ENCODE measurements at regions not wholly inside any gene's neighbourhood (a gene's known extent, or its start where the extent isn't known, plus 50 kb on each side); places are given as distances from the start of the nearest gene placed in this dataset.
"Not testable (repeated sequence)": the region's sequence is repeated elsewhere in the genome, so short reads cannot be mapped to it uniquely, and the experiment has no call there.

DNA sequence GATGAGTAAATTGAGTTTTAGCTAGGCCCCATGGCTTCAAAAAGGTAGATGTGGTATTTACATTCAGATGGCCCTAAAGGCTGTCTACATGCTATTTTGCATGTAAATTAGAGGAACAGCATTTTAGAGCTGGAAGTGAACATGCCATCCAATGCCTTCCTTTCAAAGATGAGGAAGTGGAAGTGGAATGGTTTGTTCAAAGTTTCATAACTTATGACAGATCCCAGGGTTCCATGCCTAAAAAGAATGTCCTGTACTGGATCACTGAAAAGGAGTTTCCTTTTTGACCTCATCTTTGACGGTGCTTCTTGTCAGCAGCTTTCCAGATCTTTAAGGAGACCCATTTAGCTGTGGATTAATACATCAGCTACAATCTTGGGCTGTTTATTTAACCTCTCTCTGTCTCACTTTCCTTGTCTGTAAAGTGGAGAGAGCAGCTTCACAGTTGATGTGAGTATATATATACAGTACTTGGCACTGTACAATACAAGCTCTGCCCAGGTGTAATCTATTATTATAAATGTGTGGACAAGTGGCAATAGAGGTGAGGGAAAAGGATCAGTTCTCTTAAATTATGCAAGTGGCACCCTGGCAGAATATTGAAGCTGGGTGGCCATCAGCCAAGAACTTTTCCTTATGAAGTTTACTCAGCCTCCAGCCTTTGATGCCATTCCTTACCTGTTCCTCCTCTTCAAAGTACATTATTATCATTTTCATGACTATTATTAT is 68.7 kb upstream of the GOLGA8B start:
- no peak for DNase-seq (ENCODE audit: low read depth)

DNA sequence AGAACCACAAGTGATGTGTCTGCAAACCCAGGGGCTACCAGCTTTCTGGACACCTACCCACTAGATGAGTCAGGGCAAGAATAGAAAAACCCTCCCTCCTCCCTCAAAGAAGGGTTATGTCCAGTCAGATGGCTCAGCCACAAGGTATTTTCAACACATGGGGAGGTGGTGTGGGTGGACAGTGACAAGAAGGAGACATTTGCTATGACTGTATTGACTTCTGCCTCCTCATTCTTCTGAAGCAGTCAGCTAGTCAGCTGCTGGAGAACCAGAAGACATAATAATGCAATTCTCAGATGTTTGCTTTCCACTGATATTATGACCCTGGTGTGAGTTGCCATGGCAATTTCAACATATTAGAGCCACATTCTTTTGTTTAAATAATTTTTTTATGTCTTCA is 66.7 kb upstream of the GOLGA8B start:
- peak; percentile 26 for DNase-seq (ENCODE audit: low read depth)

DNA sequence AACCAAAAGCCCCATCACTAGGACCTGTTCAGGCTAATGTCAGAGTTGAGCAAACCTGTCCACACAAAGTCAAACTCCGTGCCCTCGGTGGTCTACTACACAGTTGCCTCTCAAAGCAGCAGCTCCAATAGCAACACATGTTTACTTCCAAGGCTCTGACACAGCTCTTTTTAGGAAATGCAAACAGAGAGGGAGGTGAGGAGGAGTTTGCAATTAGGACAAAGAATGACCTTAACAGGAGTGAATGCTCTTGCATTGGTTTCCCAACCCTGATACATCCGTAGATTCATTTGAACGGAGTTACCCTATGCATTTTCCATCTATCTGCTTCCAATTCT is 64.8 kb upstream of the GOLGA8B start:
- DNase-seq (ENCODE audit: low read depth), result no peak

DNA sequence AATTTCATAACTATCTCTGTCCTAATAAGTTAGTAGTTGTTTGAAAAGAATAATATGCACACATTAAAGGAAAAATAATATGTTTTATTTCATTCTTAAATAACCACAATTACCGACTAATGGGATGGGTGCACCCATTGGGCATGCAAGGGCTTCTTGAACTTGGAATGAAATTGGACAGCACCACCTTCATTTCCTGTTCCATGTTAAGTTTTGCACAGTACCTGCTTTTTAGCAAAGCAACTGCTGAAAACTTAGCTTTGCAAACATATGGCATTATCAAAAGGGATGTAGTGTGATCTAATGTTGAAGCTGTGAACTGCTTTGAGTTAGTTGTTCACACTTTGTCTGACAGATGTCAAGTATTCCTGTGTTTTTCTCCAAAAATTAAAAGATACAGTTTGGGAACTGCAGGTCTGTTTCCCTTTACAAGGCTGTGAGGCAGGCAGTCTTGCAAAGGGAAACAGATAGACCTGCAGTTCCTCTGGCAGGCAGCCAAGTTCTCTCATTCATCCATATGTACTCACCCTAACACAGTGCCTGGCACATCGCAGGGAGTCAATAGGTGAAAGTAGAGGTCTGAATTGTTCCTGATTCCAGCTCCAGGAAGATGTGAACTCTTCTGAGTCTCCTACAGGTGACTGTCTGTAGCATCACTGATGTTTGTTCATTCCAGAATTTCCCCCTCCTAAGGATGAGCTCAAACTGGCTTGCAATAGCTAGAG is 64.3 kb upstream of the GOLGA8B start:
- DNase-seq (ENCODE audit: low read depth), result no peak

DNA sequence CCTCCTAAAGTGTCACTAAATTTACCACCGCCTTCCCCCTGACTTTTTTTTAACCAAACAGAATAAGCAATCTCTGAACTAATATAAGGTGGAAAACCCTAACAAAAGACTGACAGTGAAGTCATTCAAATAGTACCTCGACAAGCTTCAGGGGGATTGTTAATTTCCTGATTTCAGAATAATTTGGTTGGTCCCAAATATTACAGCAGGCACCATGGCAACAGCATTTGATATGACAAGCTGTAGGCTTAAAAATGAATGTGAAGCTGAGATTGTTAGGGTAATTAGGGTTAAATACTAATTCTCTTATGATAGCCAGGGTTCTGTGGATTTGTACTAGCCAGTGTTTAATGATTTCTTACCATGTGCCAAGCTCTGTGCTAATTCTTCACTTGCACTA is 63.5 kb upstream of the GOLGA8B start:
- DNase-seq (ENCODE audit: low read depth), result no peak

DNA sequence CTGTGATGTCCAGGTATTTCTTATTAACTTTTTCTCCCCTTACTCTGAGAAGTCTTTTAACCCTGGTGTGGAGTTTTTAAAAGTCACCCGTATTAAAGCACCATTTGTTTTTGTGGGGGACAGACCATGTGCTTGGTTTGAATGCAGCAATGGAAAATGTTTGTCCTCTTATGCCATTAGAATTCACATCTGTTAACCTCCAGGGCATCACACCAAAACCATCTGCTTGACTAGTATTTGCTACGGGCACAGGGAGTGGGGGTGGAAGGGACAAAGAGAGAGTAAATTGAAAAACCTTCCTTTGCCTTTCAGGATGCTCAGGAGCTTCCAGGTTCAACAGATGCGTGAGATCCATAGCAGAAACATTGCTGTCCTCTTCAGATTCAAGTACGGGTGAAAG is 61.4 kb upstream of the GOLGA8B start:
- no peak for DNase-seq (ENCODE audit: low read depth)

DNA sequence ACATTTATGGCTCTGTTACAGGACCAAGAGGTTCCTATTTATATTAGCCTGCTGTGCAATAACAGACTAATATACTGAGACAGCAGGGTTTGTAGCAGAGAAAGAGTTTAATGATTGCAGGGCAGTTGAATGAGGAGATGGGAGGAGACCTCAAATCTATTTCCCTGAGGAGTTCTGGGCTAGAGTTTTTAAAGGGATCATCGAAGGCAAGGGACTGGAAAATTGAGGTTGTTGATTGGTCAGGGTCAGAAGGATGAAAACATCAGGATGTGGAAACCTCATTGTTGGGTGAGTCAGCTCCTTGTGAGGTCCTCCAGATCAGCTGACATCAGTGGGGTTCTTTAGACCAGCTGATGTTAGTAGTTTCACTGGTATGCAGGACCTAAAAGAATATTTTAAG is 60.6 kb upstream of the GOLGA8B start:
- peak; percentile 73 for DNase-seq (ENCODE audit: low read depth)

DNA sequence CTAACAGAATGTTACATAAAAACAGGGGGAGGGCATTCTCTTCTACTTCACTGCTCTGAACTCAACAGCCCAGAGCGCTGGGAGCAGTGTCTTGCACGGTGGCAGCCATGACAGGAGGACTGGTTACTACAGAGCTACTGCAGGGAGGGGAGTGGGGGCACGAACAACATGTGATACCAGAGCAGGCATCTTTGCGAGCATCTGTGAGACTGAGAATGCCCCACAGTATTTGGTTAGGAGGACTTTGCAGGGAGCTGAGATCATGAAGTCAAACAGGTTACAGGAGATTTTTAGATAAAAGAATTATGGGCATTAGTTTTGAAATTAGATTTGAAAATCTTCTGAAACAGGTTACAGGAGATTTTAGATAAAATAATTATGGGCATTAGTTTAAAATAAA is 58.8 kb upstream of the GOLGA8B start:
- no peak for DNase-seq (ENCODE audit: low read depth)

DNA sequence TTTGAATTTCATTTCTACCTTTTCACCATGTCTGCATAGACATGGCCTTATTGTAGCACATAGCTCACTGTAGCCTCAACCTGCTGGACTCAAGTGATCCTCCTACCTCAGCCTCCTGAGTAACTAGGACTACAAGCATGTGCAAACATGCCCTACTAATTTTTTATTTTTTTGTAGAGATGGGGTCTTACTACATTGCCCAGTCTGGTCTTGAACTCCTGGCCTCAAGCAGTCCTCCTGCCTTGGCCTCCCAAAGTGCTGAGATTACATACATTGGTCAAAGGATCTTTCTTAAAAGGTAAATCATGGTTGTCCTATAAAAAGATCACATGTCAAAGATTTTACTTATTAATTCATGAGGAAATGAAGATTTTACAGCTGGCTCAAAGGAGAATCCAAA is 57.2 kb upstream of the GOLGA8B start:
- no peak for DNase-seq (ENCODE audit: low read depth)

DNA sequence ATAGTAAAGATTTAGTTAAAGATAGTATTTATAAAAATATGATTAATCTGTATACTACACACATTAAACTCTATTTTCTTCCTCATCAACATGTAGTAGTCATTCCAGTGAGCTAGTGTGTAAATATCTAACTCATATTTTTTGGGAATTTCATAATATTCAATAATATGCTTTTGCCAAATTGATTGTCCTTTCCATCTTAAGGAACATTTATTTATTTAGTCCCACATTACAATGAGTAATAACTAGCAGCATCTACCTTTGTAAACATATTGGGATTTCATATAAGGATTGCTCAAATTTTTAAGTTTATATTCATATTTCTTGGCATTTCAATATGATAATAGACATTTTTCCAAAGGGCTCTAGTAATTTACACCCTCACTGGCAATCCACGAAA is 53.9 kb upstream of the GOLGA8B start:
- no peak for DNase-seq (ENCODE audit: low read depth)

DNA sequence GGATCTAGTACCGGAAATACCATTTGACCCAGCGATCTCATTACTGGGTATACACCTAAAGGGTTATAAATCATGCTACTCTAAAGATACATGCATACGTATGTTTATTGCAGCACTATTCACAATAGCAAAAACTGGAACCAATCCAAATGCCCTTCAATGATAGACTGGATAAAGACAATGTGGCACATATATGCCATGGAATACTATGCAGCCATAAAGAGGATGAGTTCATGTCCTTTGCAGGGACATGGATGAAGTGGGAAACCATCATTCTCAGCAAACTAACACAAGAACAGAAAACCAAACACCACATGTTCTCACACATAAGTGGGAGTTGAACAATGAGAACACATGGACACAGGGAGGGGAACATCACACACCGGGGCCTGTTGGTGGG is 50.2 kb upstream of the GOLGA8B start:
- not testable (repeated sequence) for DNase-seq (ENCODE audit: low read depth)

Data from fibroblast of gingiva (primary cell).